H1 (cell line): ENCODE measurements at regions not wholly inside any gene's neighbourhood (a gene's known extent, or its start where the extent isn't known, plus 50 kb on each side); places are given as distances from the start of the nearest gene placed in this dataset.

Experiments
- POU5F1 ChIP-seq: IDR thresholded peaks from 2 replicates; pipeline ENCODE4 v1.6.1; 2011; ENCODE audit warnings: low read depth, mild to moderate bottlenecking, low read length, moderate library complexity
- TF ChIP-seq, protein P1 (sequence below): fragments of 300-600 bp; sonication (generic); IDR thresholded peaks from 2 replicates; pipeline ENCODE4 v1.7.1; 2012; ENCODE audit warnings: low read length, moderate library complexity, mild to moderate bottlenecking, inconsistent platforms; ENCODE audit not compliant: insufficient replicate concordance

DNA sequence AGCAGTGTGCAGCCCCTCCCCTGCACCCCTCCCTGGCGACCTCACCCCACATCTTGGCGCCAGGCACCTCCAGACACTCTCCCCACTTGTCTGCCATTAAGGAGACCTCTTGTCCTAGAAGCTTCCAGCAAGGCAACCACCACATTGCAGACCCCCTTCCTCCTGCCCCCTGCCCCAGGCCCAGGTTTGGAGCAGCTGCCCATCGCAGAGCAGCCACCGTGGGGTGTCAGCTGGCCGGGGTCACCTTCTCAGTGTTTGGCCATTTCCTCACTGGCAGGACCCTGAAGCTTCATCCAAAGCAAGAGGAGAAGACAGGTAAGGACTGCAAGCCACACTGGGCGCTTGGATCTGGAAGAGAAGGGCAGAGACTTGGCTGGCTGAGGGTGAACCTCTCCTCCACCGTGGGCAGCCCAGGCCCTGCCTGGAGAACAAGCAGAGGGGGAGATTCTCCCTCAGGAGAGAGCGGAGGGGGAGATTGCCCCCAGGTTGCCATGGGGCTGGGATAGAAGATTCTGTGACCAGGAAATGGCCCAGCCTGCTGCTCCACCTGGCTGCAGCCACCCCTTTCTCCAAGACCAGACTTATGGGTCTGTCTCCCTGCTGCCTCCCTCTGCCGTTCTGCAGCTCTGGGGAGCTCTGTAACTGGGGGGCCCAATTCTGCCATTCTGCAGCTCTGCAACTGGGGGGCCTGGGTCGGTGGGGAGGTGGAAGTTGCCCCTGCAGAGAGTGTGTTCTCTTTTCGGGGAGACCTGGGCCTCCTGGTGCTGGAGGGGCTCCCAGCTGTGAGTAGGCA, 72.9 kb upstream of the C14orf180 start (continued):
- TF ChIP-seq, protein P1, sequence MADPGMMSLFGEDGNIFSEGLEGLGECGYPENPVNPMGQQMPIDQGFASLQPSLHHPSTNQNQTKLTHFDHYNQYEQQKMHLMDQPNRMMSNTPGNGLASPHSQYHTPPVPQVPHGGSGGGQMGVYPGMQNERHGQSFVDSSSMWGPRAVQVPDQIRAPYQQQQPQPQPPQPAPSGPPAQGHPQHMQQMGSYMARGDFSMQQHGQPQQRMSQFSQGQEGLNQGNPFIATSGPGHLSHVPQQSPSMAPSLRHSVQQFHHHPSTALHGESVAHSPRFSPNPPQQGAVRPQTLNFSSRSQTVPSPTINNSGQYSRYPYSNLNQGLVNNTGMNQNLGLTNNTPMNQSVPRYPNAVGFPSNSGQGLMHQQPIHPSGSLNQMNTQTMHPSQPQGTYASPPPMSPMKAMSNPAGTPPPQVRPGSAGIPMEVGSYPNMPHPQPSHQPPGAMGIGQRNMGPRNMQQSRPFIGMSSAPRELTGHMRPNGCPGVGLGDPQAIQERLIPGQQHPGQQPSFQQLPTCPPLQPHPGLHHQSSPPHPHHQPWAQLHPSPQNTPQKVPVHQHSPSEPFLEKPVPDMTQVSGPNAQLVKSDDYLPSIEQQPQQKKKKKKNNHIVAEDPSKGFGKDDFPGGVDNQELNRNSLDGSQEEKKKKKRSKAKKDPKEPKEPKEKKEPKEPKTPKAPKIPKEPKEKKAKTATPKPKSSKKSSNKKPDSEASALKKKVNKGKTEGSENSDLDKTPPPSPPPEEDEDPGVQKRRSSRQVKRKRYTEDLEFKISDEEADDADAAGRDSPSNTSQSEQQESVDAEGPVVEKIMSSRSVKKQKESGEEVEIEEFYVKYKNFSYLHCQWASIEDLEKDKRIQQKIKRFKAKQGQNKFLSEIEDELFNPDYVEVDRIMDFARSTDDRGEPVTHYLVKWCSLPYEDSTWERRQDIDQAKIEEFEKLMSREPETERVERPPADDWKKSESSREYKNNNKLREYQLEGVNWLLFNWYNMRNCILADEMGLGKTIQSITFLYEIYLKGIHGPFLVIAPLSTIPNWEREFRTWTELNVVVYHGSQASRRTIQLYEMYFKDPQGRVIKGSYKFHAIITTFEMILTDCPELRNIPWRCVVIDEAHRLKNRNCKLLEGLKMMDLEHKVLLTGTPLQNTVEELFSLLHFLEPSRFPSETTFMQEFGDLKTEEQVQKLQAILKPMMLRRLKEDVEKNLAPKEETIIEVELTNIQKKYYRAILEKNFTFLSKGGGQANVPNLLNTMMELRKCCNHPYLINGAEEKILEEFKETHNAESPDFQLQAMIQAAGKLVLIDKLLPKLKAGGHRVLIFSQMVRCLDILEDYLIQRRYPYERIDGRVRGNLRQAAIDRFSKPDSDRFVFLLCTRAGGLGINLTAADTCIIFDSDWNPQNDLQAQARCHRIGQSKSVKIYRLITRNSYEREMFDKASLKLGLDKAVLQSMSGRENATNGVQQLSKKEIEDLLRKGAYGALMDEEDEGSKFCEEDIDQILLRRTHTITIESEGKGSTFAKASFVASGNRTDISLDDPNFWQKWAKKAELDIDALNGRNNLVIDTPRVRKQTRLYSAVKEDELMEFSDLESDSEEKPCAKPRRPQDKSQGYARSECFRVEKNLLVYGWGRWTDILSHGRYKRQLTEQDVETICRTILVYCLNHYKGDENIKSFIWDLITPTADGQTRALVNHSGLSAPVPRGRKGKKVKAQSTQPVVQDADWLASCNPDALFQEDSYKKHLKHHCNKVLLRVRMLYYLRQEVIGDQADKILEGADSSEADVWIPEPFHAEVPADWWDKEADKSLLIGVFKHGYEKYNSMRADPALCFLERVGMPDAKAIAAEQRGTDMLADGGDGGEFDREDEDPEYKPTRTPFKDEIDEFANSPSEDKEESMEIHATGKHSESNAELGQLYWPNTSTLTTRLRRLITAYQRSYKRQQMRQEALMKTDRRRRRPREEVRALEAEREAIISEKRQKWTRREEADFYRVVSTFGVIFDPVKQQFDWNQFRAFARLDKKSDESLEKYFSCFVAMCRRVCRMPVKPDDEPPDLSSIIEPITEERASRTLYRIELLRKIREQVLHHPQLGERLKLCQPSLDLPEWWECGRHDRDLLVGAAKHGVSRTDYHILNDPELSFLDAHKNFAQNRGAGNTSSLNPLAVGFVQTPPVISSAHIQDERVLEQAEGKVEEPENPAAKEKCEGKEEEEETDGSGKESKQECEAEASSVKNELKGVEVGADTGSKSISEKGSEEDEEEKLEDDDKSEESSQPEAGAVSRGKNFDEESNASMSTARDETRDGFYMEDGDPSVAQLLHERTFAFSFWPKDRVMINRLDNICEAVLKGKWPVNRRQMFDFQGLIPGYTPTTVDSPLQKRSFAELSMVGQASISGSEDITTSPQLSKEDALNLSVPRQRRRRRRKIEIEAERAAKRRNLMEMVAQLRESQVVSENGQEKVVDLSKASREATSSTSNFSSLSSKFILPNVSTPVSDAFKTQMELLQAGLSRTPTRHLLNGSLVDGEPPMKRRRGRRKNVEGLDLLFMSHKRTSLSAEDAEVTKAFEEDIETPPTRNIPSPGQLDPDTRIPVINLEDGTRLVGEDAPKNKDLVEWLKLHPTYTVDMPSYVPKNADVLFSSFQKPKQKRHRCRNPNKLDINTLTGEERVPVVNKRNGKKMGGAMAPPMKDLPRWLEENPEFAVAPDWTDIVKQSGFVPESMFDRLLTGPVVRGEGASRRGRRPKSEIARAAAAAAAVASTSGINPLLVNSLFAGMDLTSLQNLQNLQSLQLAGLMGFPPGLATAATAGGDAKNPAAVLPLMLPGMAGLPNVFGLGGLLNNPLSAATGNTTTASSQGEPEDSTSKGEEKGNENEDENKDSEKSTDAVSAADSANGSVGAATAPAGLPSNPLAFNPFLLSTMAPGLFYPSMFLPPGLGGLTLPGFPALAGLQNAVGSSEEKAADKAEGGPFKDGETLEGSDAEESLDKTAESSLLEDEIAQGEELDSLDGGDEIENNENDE, result no peak
- TF ChIP-seq POU5F1, result no peak
- TF ChIP-seq, all 59 proteins: peak for 0
